H9 (cell line): ENCODE measurements at regions not wholly inside any gene's neighbourhood (a gene's known extent, or its start where the extent isn't known, plus 50 kb on each side); places are given as distances from the start of the nearest gene placed in this dataset.

ENCODE experiments used
- DNase-seq: peaks from one replicate; pipeline ENCODE4 v3.0.0-alpha.2; 2017
- H2AFZ ChIP-seq: one replicate; pipeline ENCODE4 v1.6.1; 2013; ENCODE audit warnings: mild to moderate bottlenecking, low read length, control low read depth, moderate library complexity
- H2AK5ac ChIP-seq: 2 replicates; pipeline ENCODE4 v1.6.1; 2013; ENCODE audit warnings: low read length, control low read depth, mixed read lengths; ENCODE audit not compliant: insufficient read length
- H2BK120ac ChIP-seq: one replicate; pipeline ENCODE4 v1.6.1; 2013; ENCODE audit warnings: low read depth, mild to moderate bottlenecking, low read length, control low read depth, inconsistent platforms; ENCODE audit not compliant: poor library complexity, severe bottlenecking
- H2BK12ac ChIP-seq: 2 replicates; pipeline ENCODE4 v1.6.1; 2013; ENCODE audit warnings: low read length, control low read depth, mixed read lengths, low read depth; ENCODE audit not compliant: insufficient read length
- H2BK15ac ChIP-seq: 2 replicates; pipeline ENCODE4 v1.6.1; 2013; ENCODE audit warnings: low read depth, low read length, control low read depth
- H2BK20ac ChIP-seq: one replicate; pipeline ENCODE4 v1.6.1; 2013; ENCODE audit warnings: low read depth, mild to moderate bottlenecking, low read length, control low read depth, inconsistent platforms; ENCODE audit not compliant: poor library complexity, severe bottlenecking
- H2BK5ac ChIP-seq: 2 replicates; pipeline ENCODE4 v1.6.1; 2013; ENCODE audit warnings: low read length, control low read depth, mixed read lengths; ENCODE audit not compliant: insufficient read length
- H3K14ac ChIP-seq: 2 replicates; pipeline ENCODE4 v1.6.1; 2013; ENCODE audit warnings: low read length, control low read depth; ENCODE audit not compliant: insufficient read depth
- H3K18ac ChIP-seq: 2 replicates; pipeline ENCODE4 v1.6.1; 2013; ENCODE audit warnings: low read depth, mild to moderate bottlenecking, mixed read lengths, low read length, control low read depth; ENCODE audit not compliant: insufficient read length
- H3K23ac ChIP-seq: 2 replicates; pipeline ENCODE4 v1.6.1; 2013; ENCODE audit warnings: low read length, control low read depth, mixed read lengths, low read depth; ENCODE audit not compliant: insufficient read length
- H3K23me2 ChIP-seq: 2 replicates; pipeline ENCODE4 v1.6.1; 2013; ENCODE audit warnings: low read depth, mild to moderate bottlenecking, mixed read lengths, low read length, control low read depth; ENCODE audit not compliant: insufficient read length, poor library complexity, severe bottlenecking
- H3K27ac ChIP-seq: 2 replicates; pipeline ENCODE4 v1.5.1; 2013; ENCODE audit warnings: low read length, control low read depth, mixed read lengths, low read depth; ENCODE audit not compliant: insufficient read length
- H3K27me3 ChIP-seq: 2 replicates; pipeline ENCODE4 v1.6.1; 2013; ENCODE audit warnings: low read length, control low read depth, inconsistent platforms; ENCODE audit not compliant: insufficient read depth
- H3K4ac ChIP-seq: 2 replicates; pipeline ENCODE4 v1.6.1; 2013; ENCODE audit warnings: low read depth, mild to moderate bottlenecking, control low read depth, inconsistent platforms, low read length, moderate library complexity
- H3K4me1 ChIP-seq: 2 replicates; pipeline ENCODE4 v1.6.1; 2013; ENCODE audit warnings: low read length, control low read depth, inconsistent platforms; ENCODE audit not compliant: insufficient read depth
- H3K4me2 ChIP-seq: 2 replicates; pipeline ENCODE4 v1.6.1; 2013; ENCODE audit warnings: low read length, control low read depth, mixed read lengths; ENCODE audit not compliant: insufficient read length, insufficient read depth
- H3K56ac ChIP-seq: 2 replicates; pipeline ENCODE4 v1.6.1; 2013; ENCODE audit warnings: low read depth, mild to moderate bottlenecking, mixed read lengths, low read length, control low read depth; ENCODE audit not compliant: insufficient read length
- H3K79me1 ChIP-seq: 2 replicates; pipeline ENCODE4 v1.6.1; 2013; ENCODE audit warnings: low read depth, mild to moderate bottlenecking, moderate library complexity, low read length, control low read depth, inconsistent platforms; ENCODE audit not compliant: insufficient read depth, poor library complexity, severe bottlenecking
- H3K79me2 ChIP-seq: 2 replicates; pipeline ENCODE4 v1.6.1; 2013; ENCODE audit warnings: low read length, control low read depth, inconsistent platforms; ENCODE audit not compliant: insufficient read depth
- H3K9ac ChIP-seq: 2 replicates; pipeline ENCODE4 v1.6.1; 2013; ENCODE audit warnings: low read length, control low read depth, mixed read lengths; ENCODE audit not compliant: insufficient read length; ENCODE audit errors: extremely low read depth
- H3K9me3 ChIP-seq: one replicate; pipeline ENCODE4 v1.6.1; 2013; ENCODE audit warnings: low read depth, low read length, inconsistent platforms; ENCODE audit not compliant: control insufficient read depth
- H3T11ph ChIP-seq: one replicate; pipeline ENCODE4 v1.6.1; 2013; ENCODE audit warnings: mild to moderate bottlenecking, low read length, control low read depth, inconsistent platforms
- H4K20me1 ChIP-seq: one replicate; pipeline ENCODE4 v1.6.1; 2013; ENCODE audit not compliant: control insufficient read depth, insufficient read length, insufficient read depth
- H4K5ac ChIP-seq: 2 replicates; pipeline ENCODE4 v1.6.1; 2013; ENCODE audit warnings: low read depth, mild to moderate bottlenecking, mixed read lengths, low read length, control low read depth; ENCODE audit not compliant: insufficient read length
- H4K8ac ChIP-seq: replicated peaks from 2 replicates; pipeline ENCODE4 v1.6.1; 2013; ENCODE audit warnings: low read length, control low read depth, mixed read lengths, low read depth; ENCODE audit not compliant: insufficient read length
- H4K91ac ChIP-seq: 2 replicates; pipeline ENCODE4 v1.6.1; 2013; ENCODE audit warnings: low read depth, mild to moderate bottlenecking, moderate library complexity, mixed read lengths, low read length, control low read depth; ENCODE audit not compliant: insufficient read length
- H3K27ac Mint-ChIP-seq, 3 experiments: 2 replicates in 2 of 3; 3 replicates in 1 of 3; pipeline ENCODE4 v1.8.0; 2020 to 2021; ENCODE audit warnings: mixed read lengths in 3 of 3, mild to moderate bottlenecking in 1 of 3, moderate library complexity in 1 of 3
- H3K27me3 Mint-ChIP-seq: 2 replicates; pipeline ENCODE4 v1.8.0; 2021; ENCODE audit warnings: low read depth, mild to moderate bottlenecking, moderate library complexity, mixed read lengths
- H3K36me3 Mint-ChIP-seq, 3 experiments: 2 replicates in 2 of 3; 3 replicates in 1 of 3; pipeline ENCODE4 v1.8.0; 2020 to 2021; ENCODE audit warnings: low read depth in 3 of 3, mixed read lengths in 3 of 3; ENCODE audit not compliant: insufficient read depth in 1 of 3
- H3K4me1 Mint-ChIP-seq, 2 experiments: 2 replicates each; pipeline ENCODE4 v1.8.0; 2020; ENCODE audit warnings: mixed read lengths in 2 of 2
- H3K4me3 Mint-ChIP-seq, 2 experiments: 2 replicates in 1 of 2; 3 replicates in 1 of 2; pipeline ENCODE4 v1.8.0; 2020 to 2021; ENCODE audit warnings: mild to moderate bottlenecking in 2 of 2, mixed read lengths in 2 of 2, moderate library complexity in 1 of 2
- H3K9me3 Mint-ChIP-seq, 2 experiments: 2 replicates in 1 of 2; 3 replicates in 1 of 2; pipeline ENCODE4 v1.8.0; 2020; ENCODE audit warnings: mild to moderate bottlenecking in 2 of 2, mixed read lengths in 2 of 2, moderate library complexity in 1 of 2
- CTCF ChIP-seq: fragments of 200-600 bp; sonication (generic); conservative IDR thresholded peaks from 3 replicates; pipeline ENCODE4 v1.8.0; 2021; ENCODE audit warnings: antibody characterized with exemption, mild to moderate bottlenecking
- WGBS: extraction: QIAGEN DNeasy Blood & Tissue Kit; methylation state at CpG from one replicate; pipeline ENCODE4 v1.1.7; 2013; ENCODE audit warnings: missing lambda C conversion rate, low lambda C conversion rate, mixed read lengths; ENCODE audit not compliant: insufficient read length; ENCODE audit errors: extremely low coverage; 5-methylcytosine and 5-hydroxymethylcytosine counted together

- Histone ChIP-seq H3K9me3 (no peaks in the 10 kb centered on the region), H3T11ph (no peak overlapping the region), H3K27ac (no peak overlapping the region), H2BK12ac (no peak overlapping the region), H3K4me2 (no peak overlapping the region), H4K20me1 (no peaks in the 10 kb centered on the region), H3K4ac (no peak overlapping the region; the same call in 1 of the 2 replicates), H3K79me1 (no peaks in the 10 kb centered on the region), H3K18ac (no peak overlapping the region), H2BK5ac (no peak overlapping the region), H2BK15ac (no peak overlapping the region), H3K79me2 (no peaks in the 10 kb centered on the region), H3K56ac (no peak overlapping the region), H3K23ac (no peak overlapping the region), H3K9ac (no peak overlapping the region), H4K5ac (no peak overlapping the region), H4K8ac (no peak overlapping the region), H2AK5ac (no peak overlapping the region), H2AFZ (no peak overlapping the region), H2BK20ac (no peak overlapping the region), H3K4me1 (no peaks in the 10 kb centered on the region; the same call in 1 of the 2 replicates), H4K91ac (no peak overlapping the region), H3K23me2 (peaks cover 4% of the 10 kb centered on the region), H3K27me3 (no peaks in the 10 kb centered on the region), H3K14ac (no peak overlapping the region), H2BK120ac (no peak overlapping the region)
- no peak overlapping the region for H3K4me3 Mint-ChIP-seq
- peaks cover 11% of the 10 kb centered on the region for H3K27me3 Mint-ChIP-seq
- no peaks in the 10 kb centered on the region; a peak in 3 of 7 replicates for H3K36me3 Mint-ChIP-seq
- H3K4me1 Mint-ChIP-seq = peaks cover 3 to 5% of the 10 kb centered on the region in 2 experiments; a peak in 3 of 4 replicates
- no peak overlapping the region for H3K27ac Mint-ChIP-seq
- peaks cover 6 to 10% of the 10 kb centered on the region in 2 experiments for H3K9me3 Mint-ChIP-seq
- no CpG with 5 or more reads among the region's 15 CpGs for WGBS
- TF ChIP-seq CTCF = no peak
- DNase-seq = no peak
Measured at GRCh38 chr6:167559675-167560479, 235.0 kb downstream of the TTLL2 start.
